ENCODE measurements at regions not wholly inside any gene's neighbourhood (a gene's known extent, or its start where the extent isn't known, plus 50 kb on each side); places are given as distances from the start of the nearest gene placed in this dataset.

DNA sequence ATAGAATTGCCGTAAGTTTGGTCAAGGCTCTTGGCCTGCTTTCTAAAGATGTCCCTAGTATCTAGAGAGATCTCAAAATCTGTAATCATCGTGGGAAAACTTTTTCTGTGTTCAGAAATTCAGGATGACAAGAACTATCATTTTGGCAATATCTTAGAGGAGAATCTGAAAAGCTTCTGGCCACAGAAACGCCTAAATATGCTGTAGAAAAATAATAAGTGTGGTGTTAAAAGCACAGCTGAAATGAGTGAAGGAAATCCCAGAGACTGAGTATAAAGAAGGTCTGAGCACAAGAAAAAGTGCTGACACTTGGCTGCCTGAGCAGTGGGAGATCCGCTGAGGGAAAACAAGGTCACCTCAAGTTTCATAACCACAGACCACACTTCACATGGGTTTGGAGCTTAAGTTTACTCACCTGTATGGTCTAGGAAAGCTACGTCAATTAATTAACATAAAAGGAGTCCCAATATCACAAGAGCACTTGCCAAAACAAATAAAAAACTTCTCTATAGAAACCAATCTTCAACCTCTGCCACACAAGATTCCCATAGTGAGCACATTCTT is 235.2 kb upstream of the IRF2BP2 start:
- H3K36me3 Mint-ChIP-seq (ENCODE audit: insufficient read depth in 1 of 3, low read depth in 3 of 3): peaks cover 5 to 7% (median 7%) of the 10 kb centered on the region in 3 experiments; a peak in 4 of 7 replicates
- no peak overlapping the region for H2BK20ac ChIP-seq (ENCODE audit: low read depth, low read length, poor library complexity, severe bottlenecking)
- no peak overlapping the region for H3K4me2 ChIP-seq (ENCODE audit: insufficient read depth, insufficient read length, low read length)
- no peak overlapping the region for H3K9ac ChIP-seq (ENCODE audit: extremely low read depth, insufficient read length, low read length)
- H2AFZ ChIP-seq (ENCODE audit: low read length): no peak overlapping the region
- H3K9me3 Mint-ChIP-seq: peaks cover 1 to 3% of the 10 kb centered on the region in 2 experiments; a peak in 3 of 5 replicates
- H2BK15ac ChIP-seq (ENCODE audit: low read depth, low read length): no peak overlapping the region
- no peak overlapping the region for H3K27ac Mint-ChIP-seq
- peaks cover 20% of the 10 kb centered on the region in 2 experiments for H3K4me1 Mint-ChIP-seq
- no peak overlapping the region for H3K27ac ChIP-seq (ENCODE audit: insufficient read length, low read depth, low read length)
- no peak overlapping the region for H3K56ac ChIP-seq (ENCODE audit: insufficient read length, low read depth, low read length)
- H4K91ac ChIP-seq (ENCODE audit: insufficient read length, low read depth, low read length): no peak overlapping the region
- H3K79me2 ChIP-seq (ENCODE audit: insufficient read depth, low read length): no peaks in the 10 kb centered on the region
- H3K4me1 ChIP-seq (ENCODE audit: insufficient read depth, low read length): no peaks in the 10 kb centered on the region
- H2BK120ac ChIP-seq (ENCODE audit: low read depth, low read length, poor library complexity, severe bottlenecking): no peak overlapping the region
- TF ChIP-seq, protein P1, sequence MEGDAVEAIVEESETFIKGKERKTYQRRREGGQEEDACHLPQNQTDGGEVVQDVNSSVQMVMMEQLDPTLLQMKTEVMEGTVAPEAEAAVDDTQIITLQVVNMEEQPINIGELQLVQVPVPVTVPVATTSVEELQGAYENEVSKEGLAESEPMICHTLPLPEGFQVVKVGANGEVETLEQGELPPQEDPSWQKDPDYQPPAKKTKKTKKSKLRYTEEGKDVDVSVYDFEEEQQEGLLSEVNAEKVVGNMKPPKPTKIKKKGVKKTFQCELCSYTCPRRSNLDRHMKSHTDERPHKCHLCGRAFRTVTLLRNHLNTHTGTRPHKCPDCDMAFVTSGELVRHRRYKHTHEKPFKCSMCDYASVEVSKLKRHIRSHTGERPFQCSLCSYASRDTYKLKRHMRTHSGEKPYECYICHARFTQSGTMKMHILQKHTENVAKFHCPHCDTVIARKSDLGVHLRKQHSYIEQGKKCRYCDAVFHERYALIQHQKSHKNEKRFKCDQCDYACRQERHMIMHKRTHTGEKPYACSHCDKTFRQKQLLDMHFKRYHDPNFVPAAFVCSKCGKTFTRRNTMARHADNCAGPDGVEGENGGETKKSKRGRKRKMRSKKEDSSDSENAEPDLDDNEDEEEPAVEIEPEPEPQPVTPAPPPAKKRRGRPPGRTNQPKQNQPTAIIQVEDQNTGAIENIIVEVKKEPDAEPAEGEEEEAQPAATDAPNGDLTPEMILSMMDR (conservative IDR thresholded peaks at IDR 0.05): no peak
- no peak overlapping the region for H2BK12ac ChIP-seq (ENCODE audit: insufficient read length, low read depth, low read length)
- no peak overlapping the region for H3K4ac ChIP-seq (ENCODE audit: low read depth, low read length)
- no peaks in the 10 kb centered on the region for H3K23me2 ChIP-seq (ENCODE audit: insufficient read length, low read depth, low read length, poor library complexity, severe bottlenecking)
- no peak overlapping the region for H3K14ac ChIP-seq (ENCODE audit: insufficient read depth, low read length)
- H3K4me3 Mint-ChIP-seq: no peak overlapping the region; a peak in 1 of 5 replicates
- no peak overlapping the region for H3T11ph ChIP-seq (ENCODE audit: low read length)
- DNase-seq: no peak
- H3K27me3 ChIP-seq (ENCODE audit: insufficient read depth, low read length): no peaks in the 10 kb centered on the region
- no peak overlapping the region for H2BK5ac ChIP-seq (ENCODE audit: insufficient read length, low read length)
- no peaks in the 10 kb centered on the region for H4K20me1 ChIP-seq (ENCODE audit: control insufficient read depth, insufficient read depth, insufficient read length)
- H3K27me3 Mint-ChIP-seq (ENCODE audit: low read depth): no peaks in the 10 kb centered on the region
- no peaks in the 10 kb centered on the region for H3K79me1 ChIP-seq (ENCODE audit: insufficient read depth, low read depth, low read length, poor library complexity, severe bottlenecking)
- no peak overlapping the region for H3K18ac ChIP-seq (ENCODE audit: insufficient read length, low read depth, low read length)
- no CpG with 5 or more reads among the region's 5 CpGs for WGBS (ENCODE audit: extremely low coverage, insufficient read length, low lambda C conversion rate)
- no peak overlapping the region for H4K5ac ChIP-seq (ENCODE audit: insufficient read length, low read depth, low read length)
- no peaks in the 10 kb centered on the region for H3K9me3 ChIP-seq (ENCODE audit: control insufficient read depth, low read depth, low read length)
- no peak overlapping the region for H3K23ac ChIP-seq (ENCODE audit: insufficient read length, low read depth, low read length)
- no peak overlapping the region for H2AK5ac ChIP-seq (ENCODE audit: insufficient read length, low read length)
- H4K8ac ChIP-seq (replicated peaks; ENCODE audit: insufficient read length, low read depth, low read length): no peak overlapping the region

Measured in H9 (cell line).